GM13977 (cell line): ENCODE measurements at regions not wholly inside any gene's neighbourhood (a gene's known extent, or its start where the extent isn't known, plus 50 kb on each side); places are given as distances from the start of the nearest gene placed in this dataset.

Experiments
- DNase-seq: peaks from one replicate; pipeline ENCODE4 v3.0.0; 2012; ENCODE audit warnings: low spot score
- CTCF ChIP-seq: IDR thresholded peaks from 2 replicates; pipeline ENCODE4 v1.5.1; 2012; ENCODE audit warnings: mild to moderate bottlenecking, control low read depth; ENCODE audit not compliant: insufficient read depth; ENCODE audit errors: extremely low read depth, missing control alignments
- in situ Hi-C: fragments of 300-500 bp; cut with MboI; formaldehyde crosslinking; loops from one replicate; pipeline ENCODE4 v1.12.0; 2022; ENCODE audit warnings: low sequenced_read_pairs, low pct_unique_long_range_greater_than_20kb, mixed read lengths, inconsistent platforms; ENCODE audit not compliant: unreplicated experiment

- no peak for DNase-seq
- TF ChIP-seq CTCF = no peak
- in situ Hi-C loops = no loop called here
Observed at GRCh38 chr5:62686692-62687091, 108.1 kb downstream of the LRRC70 start.

GRCh38 chr5:62685221-62685620 lies 106.6 kb downstream of the LRRC70 start:
- DNase-seq = no peak
- in situ Hi-C loops = no loop called here
- no peak for TF ChIP-seq CTCF

- in situ Hi-C loops = no loop called here
- DNase-seq = no peak
- TF ChIP-seq CTCF = no peak
Observed at GRCh38 chr5:62684310-62684709, 105.7 kb downstream of the LRRC70 start.

GRCh38 chr5:62682059-62682458 lies 103.4 kb downstream of the LRRC70 start:
- in situ Hi-C loops = no loop called here
- no peak for TF ChIP-seq CTCF
- no peak for DNase-seq

- in situ Hi-C loops = no loop called here
- TF ChIP-seq CTCF = no peak
- DNase-seq = no peak
Observed at GRCh38 chr5:62681117-62681850, 102.7 kb downstream of the LRRC70 start.

GRCh38 chr5:62680121-62680520 lies 101.5 kb downstream of the LRRC70 start:
- TF ChIP-seq CTCF = no peak
- no peak for DNase-seq
- in situ Hi-C loops = no loop called here
